Lower leg skin (tissue), 3 donors: ENCODE measurements at regions not wholly inside any gene's neighbourhood (a gene's known extent, or its start where the extent isn't known, plus 50 kb on each side); places are given as distances from the start of the nearest gene placed in this dataset.

Experiments
- POLR2A ChIP-seq, 2 donors: fragments of 450-650 bp; IDR thresholded peaks; one replicate each; pipeline ENCODE4 v1.6.1; 2016 to 2017; ENCODE audit warnings: antibody characterized with exemption in 2 of 2, mild to moderate bottlenecking in 1 of 2, moderate library complexity in 1 of 2
- TF ChIP-seq, protein P1 (sequence below), 3 donors: fragments of 450-650 bp; IDR thresholded peaks; one replicate each; pipeline ENCODE4 v1.5.1; 2016; ENCODE audit warnings: antibody characterized with exemption in 3 of 3, mild to moderate bottlenecking in 3 of 3, moderate library complexity in 2 of 3

DNA sequence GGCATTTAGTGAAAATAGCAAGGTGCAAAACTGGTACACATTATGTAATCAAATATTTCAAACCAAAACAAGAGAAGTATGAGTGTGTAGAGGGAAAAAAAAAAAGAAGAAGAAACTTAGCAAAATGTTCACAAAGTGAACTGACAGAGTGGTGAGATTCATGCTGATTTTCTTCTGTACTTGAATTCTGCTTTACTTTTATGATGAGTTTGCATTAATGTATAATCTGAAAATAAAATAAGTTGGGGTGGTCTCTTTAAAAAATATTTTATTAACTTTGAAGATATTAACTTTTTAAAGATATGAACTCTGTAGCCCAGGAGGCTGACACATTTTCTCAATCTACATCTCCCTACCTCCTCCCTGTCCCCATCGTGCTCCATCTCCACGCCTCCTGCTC, 185.1 kb downstream of the QDPR start:
- TF ChIP-seq, protein P1, sequence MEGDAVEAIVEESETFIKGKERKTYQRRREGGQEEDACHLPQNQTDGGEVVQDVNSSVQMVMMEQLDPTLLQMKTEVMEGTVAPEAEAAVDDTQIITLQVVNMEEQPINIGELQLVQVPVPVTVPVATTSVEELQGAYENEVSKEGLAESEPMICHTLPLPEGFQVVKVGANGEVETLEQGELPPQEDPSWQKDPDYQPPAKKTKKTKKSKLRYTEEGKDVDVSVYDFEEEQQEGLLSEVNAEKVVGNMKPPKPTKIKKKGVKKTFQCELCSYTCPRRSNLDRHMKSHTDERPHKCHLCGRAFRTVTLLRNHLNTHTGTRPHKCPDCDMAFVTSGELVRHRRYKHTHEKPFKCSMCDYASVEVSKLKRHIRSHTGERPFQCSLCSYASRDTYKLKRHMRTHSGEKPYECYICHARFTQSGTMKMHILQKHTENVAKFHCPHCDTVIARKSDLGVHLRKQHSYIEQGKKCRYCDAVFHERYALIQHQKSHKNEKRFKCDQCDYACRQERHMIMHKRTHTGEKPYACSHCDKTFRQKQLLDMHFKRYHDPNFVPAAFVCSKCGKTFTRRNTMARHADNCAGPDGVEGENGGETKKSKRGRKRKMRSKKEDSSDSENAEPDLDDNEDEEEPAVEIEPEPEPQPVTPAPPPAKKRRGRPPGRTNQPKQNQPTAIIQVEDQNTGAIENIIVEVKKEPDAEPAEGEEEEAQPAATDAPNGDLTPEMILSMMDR (IDR thresholded peaks at IDR 0.05) = no peak
- no peak for TF ChIP-seq POLR2A (IDR thresholded peaks at IDR 0.05)
